ENCODE measurements at regions not wholly inside any gene's neighbourhood (a gene's known extent, or its start where the extent isn't known, plus 50 kb on each side); places are given as distances from the start of the nearest gene placed in this dataset.

DNA sequence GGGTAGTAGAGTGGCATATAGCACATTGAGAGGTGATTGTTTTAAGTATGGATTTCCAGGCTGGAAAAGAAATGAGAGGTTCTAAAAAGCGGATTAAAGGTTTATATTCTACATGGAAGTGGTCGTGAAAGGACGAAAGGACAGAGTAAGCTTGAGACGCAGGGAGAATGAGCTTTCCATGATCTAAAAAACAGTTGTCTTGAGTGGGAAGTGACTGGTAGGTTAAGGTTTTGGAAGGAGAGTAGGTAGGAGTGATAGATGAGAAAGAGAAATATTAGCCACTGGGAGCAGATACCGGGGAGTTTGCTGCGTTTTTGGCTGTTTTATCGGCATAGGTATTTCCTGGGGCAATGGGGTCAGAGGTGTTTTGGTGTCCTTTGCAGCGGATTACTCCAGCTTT, 750.6 kb upstream of the ADGRB3 start:
- CTCF ChIA-PET = no interaction called here

DNA sequence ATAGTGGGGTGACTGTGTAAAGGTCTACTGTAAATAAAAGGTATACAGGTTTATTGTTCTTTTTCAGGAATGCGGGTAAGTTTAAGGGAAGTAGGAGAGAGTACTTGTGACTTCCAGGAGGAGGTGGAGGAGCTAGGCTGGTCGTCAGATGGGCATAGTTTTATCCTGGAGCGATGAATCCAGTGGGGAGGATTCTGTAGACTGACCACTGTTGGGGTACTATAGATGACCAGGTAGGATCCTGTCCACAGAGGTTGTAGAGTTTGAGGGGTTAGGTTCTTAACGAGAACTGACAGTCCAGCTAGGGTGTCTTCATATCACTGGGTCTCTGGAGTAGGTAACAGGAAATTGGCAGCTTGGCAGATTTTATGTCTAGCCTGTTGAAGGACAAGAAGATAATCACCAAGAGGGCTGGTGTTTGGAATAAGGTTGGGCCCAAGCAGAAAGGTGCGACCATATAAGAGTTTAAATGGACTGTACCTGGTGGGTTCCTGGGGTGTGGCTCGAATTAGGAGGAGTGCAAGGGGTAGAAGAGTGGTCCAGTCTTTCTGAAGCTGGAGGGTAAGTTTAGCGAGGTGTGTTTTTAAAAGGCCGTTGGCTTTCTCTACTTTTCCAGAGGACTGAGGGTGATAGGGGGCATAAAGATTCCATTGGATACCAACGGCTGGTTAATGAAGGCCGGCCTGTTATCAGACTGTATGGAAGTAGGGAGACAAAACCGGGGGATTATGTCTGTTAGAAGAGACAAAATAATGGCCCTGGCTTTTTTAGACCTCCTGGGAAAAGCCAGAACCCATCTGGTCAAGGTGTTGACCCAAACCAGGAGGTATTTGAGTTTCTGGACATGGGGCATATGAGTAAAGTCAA, 751.3 kb upstream of the ADGRB3 start:
- intact Hi-C loops (cut with DNase I, micrococcal nuclease) = no loop called here
- H3K4me3 Mint-ChIP-seq = no peak overlapping the region
- Histone ChIP-seq H3K36me3 (ENCODE audit: insufficient read depth, low read length) (no peaks in the 10 kb centered on the region), H3K4me1 (ENCODE audit: insufficient read depth, low read length) (no peaks in the 10 kb centered on the region), H3K9me3 (ENCODE audit: control insufficient read depth in 1 of 2, insufficient read depth in 1 of 2, low read length in 2 of 2) (peaks cover 0 to 20% of the 10 kb centered on the region in 2 experiments), H3K4me3 (ENCODE audit: low read length) (no peak overlapping the region), H3K27ac (ENCODE audit: low read depth in 1 of 2, low read length in 2 of 2) (no peak overlapping the region), H3K27me3 (ENCODE audit: control insufficient read depth in 1 of 2, insufficient read depth in 2 of 2, low read length in 2 of 2) (no peaks in the 10 kb centered on the region)
- ChIA-PET POLR2A (no interaction called here), CTCF (no interaction called here)
- H3K9me3 Mint-ChIP-seq = peaks cover 5% of the 10 kb centered on the region
- H3K27ac Mint-ChIP-seq = no peak overlapping the region
- TF ChIP-seq, protein P1, sequence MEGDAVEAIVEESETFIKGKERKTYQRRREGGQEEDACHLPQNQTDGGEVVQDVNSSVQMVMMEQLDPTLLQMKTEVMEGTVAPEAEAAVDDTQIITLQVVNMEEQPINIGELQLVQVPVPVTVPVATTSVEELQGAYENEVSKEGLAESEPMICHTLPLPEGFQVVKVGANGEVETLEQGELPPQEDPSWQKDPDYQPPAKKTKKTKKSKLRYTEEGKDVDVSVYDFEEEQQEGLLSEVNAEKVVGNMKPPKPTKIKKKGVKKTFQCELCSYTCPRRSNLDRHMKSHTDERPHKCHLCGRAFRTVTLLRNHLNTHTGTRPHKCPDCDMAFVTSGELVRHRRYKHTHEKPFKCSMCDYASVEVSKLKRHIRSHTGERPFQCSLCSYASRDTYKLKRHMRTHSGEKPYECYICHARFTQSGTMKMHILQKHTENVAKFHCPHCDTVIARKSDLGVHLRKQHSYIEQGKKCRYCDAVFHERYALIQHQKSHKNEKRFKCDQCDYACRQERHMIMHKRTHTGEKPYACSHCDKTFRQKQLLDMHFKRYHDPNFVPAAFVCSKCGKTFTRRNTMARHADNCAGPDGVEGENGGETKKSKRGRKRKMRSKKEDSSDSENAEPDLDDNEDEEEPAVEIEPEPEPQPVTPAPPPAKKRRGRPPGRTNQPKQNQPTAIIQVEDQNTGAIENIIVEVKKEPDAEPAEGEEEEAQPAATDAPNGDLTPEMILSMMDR (IDR thresholded peaks at IDR 0.05) = no peak
- DNase-seq (no peak), ATAC-seq (ENCODE audit: poor library complexity) (no peak)
- no peaks in the 10 kb centered on the region for H3K27me3 Mint-ChIP-seq
- no peaks in the 10 kb centered on the region for H3K36me3 Mint-ChIP-seq (ENCODE audit: low read depth)
- no peaks in the 10 kb centered on the region for H3K4me1 Mint-ChIP-seq (ENCODE audit: low read depth)

More for the DNA sequence above, 750.6 kb upstream of the ADGRB3 start:
- Mint-ChIP-seq H3K27ac (no peak overlapping the region), H3K9me3 (peaks cover 6% of the 10 kb centered on the region), H3K4me3 (no peak overlapping the region), H3K27me3 (no peaks in the 10 kb centered on the region), H3K36me3 (ENCODE audit: low read depth) (no peaks in the 10 kb centered on the region), H3K4me1 (ENCODE audit: low read depth) (no peaks in the 10 kb centered on the region)
- no peaks in the 10 kb centered on the region for H3K27me3 ChIP-seq (ENCODE audit: control insufficient read depth in 1 of 2, insufficient read depth in 2 of 2, low read length in 2 of 2)
- no peaks in the 10 kb centered on the region for H3K36me3 ChIP-seq (ENCODE audit: insufficient read depth, low read length)
- no peak overlapping the region for H3K4me3 ChIP-seq (ENCODE audit: low read length)
- ATAC-seq (ENCODE audit: poor library complexity) = no peak
- POLR2A ChIA-PET = no interaction called here
- no peak for DNase-seq
- TF ChIP-seq, protein P1 (IDR thresholded peaks at IDR 0.05) = no peak
- no peak overlapping the region for H3K27ac ChIP-seq (ENCODE audit: low read depth in 1 of 2, low read length in 2 of 2)
- intact Hi-C loops (cut with DNase I, micrococcal nuclease) = no loop called here
- no peaks in the 10 kb centered on the region for H3K4me1 ChIP-seq (ENCODE audit: insufficient read depth, low read length)
- H3K9me3 ChIP-seq (ENCODE audit: control insufficient read depth in 1 of 2, insufficient read depth in 1 of 2, low read length in 2 of 2) = peaks cover 0 to 23% of the 10 kb centered on the region in 2 experiments

DNA sequence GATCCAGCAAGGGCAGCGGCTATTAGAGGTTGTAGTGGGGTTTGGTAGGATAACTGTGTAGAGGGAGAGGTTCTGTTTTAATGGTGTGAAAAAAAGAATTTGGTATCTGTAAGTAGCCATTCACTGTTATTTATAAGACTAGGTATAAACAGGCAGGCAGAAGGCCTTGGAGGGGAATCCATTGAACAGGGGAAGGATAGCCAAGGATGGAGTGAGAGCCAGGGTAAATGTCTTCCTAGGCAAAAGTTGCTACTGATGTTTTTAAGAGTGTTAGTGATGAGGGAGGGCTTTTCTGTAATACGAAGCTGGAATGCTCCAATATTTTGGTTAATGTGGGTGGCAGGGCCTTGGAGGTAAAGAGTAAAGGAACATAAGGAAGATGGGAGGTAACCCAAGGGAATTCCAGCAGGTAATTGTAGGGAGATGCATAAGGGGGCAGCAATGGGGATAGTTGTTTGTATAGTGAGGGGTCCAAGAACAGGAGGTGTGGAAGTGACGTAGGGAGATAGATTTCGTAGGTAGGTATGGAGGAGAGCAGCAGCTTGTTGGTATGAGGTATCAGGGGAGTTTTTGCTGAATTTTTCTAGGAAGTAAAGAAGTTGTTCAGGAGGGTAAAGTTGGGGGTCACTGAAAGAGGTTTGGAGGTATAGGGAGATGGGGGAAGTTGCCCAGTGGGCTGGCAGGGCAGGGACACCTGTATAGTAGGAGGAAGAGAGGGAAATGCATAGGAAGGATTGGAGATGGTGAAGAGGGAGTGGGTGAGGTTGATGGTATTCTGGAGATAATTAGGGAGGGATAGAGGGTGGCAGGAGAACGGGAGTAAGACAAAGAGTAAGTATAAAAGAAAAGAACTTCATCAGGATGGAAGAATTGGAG, 752.4 kb upstream of the ADGRB3 start:
- ChIA-PET POLR2A (no interaction called here), CTCF (no interaction called here)
- no peak overlapping the region for H3K4me3 ChIP-seq (ENCODE audit: low read length)
- TF ChIP-seq, protein P1 (IDR thresholded peaks at IDR 0.05) = no peak
- no peak overlapping the region for H3K27ac ChIP-seq (ENCODE audit: low read depth in 1 of 2, low read length in 2 of 2)
- Mint-ChIP-seq H3K36me3 (ENCODE audit: low read depth) (no peaks in the 10 kb centered on the region), H3K27ac (no peak overlapping the region), H3K27me3 (no peaks in the 10 kb centered on the region), H3K4me3 (no peak overlapping the region), H3K9me3 (peaks cover 2% of the 10 kb centered on the region), H3K4me1 (ENCODE audit: low read depth) (no peaks in the 10 kb centered on the region)
- peaks cover 0 to 11% of the 10 kb centered on the region in 2 experiments for H3K9me3 ChIP-seq (ENCODE audit: control insufficient read depth in 1 of 2, insufficient read depth in 1 of 2, low read length in 2 of 2)
- intact Hi-C loops (cut with DNase I, micrococcal nuclease) = no loop called here
- no peaks in the 10 kb centered on the region for H3K36me3 ChIP-seq (ENCODE audit: insufficient read depth, low read length)
- no peak for DNase-seq
- no peaks in the 10 kb centered on the region for H3K27me3 ChIP-seq (ENCODE audit: control insufficient read depth in 1 of 2, insufficient read depth in 2 of 2, low read length in 2 of 2)
- ATAC-seq (ENCODE audit: poor library complexity) = no peak
- no peaks in the 10 kb centered on the region for H3K4me1 ChIP-seq (ENCODE audit: insufficient read depth, low read length)
